OCI-LY1 (cell line): ENCODE measurements at regions not wholly inside any gene's neighbourhood (a gene's known extent, or its start where the extent isn't known, plus 50 kb on each side); places are given as distances from the start of the nearest gene placed in this dataset.

Source experiments
- H2AFZ ChIP-seq: fragments of 200-600 bp; sonication (generic), shearing (Covaris generic); 2 replicates; pipeline ENCODE4 v1.6.0; 2014; ENCODE audit warnings: antibody characterized with exemption, mild to moderate bottlenecking, low read length
- H3F3A ChIP-seq: fragments of 200-600 bp; sonication (generic), shearing (Covaris generic); 2 replicates; pipeline ENCODE4 v1.6.0; 2014; ENCODE audit warnings: mild to moderate bottlenecking, antibody characterized with exemption, low read length, moderate library complexity; ENCODE audit not compliant: insufficient read depth
- H3K27ac ChIP-seq: fragments of 200-600 bp; sonication (generic); 2 replicates; pipeline ENCODE4 v1.5.1; 2014; ENCODE audit warnings: low read length, mixed run types, mild to moderate bottlenecking, low read depth; ENCODE audit not compliant: poor library complexity, severe bottlenecking
- H3K27me3 ChIP-seq: fragments of 200-600 bp; sonication (generic); 2 replicates; pipeline ENCODE4 v1.6.0; 2014; ENCODE audit warnings: antibody characterized with exemption, mild to moderate bottlenecking, low read length, moderate library complexity; ENCODE audit not compliant: insufficient read depth
- H3K36me3 ChIP-seq: fragments of 200-600 bp; sonication (generic); 2 replicates; pipeline ENCODE4 v1.6.1; 2014; ENCODE audit warnings: mild to moderate bottlenecking, antibody characterized with exemption, low read length, moderate library complexity, mixed read lengths; ENCODE audit not compliant: insufficient read depth
- H3K4me1 ChIP-seq: fragments of 200-600 bp; sonication (generic); 2 replicates; pipeline ENCODE4 v1.5.1; 2014; ENCODE audit warnings: mild to moderate bottlenecking, low read length, moderate library complexity; ENCODE audit not compliant: insufficient read depth, severe bottlenecking
- H3K4me2 ChIP-seq: fragments of 200-600 bp; sonication (generic), shearing (Covaris generic); 2 replicates; pipeline ENCODE4 v1.6.1; 2014; ENCODE audit warnings: low read length
- H3K4me3 ChIP-seq: fragments of 200-600 bp; sonication (generic); 2 replicates; pipeline ENCODE4 v1.5.1; 2014; ENCODE audit warnings: low read length, low read depth, mild to moderate bottlenecking, mixed read lengths; ENCODE audit not compliant: poor library complexity, severe bottlenecking
- H3K79me2 ChIP-seq: fragments of 200-600 bp; shearing (Covaris generic); 2 replicates; pipeline ENCODE4 v1.6.1; 2016; ENCODE audit warnings: mixed run types, low read length, mixed read lengths; ENCODE audit not compliant: insufficient read depth
- H3K9ac ChIP-seq: fragments of 200-600 bp; sonication (generic), shearing (Covaris generic); 2 replicates; pipeline ENCODE4 v1.6.1; 2014; ENCODE audit warnings: mild to moderate bottlenecking, low read length, mixed read lengths
- H3K9me2 ChIP-seq: fragments of 200-600 bp; sonication (generic), shearing (Covaris generic); 2 replicates; pipeline ENCODE4 v1.6.1; 2014; ENCODE audit warnings: low read depth, mild to moderate bottlenecking, low read length, mixed read lengths
- H3K9me3 ChIP-seq: fragments of 200-600 bp; shearing (Covaris generic); 2 replicates; pipeline ENCODE4 v1.6.1; 2014; ENCODE audit warnings: low read length, mixed read lengths
- H4K20me1 ChIP-seq: fragments of 200-600 bp; sonication (generic), shearing (Covaris generic); 2 replicates; pipeline ENCODE4 v1.6.0; 2016; ENCODE audit warnings: mild to moderate bottlenecking, low read length; ENCODE audit not compliant: insufficient read depth
- EZH2 ChIP-seq: fragments of 200-600 bp; sonication (generic), shearing (Covaris generic); IDR thresholded peaks from 2 replicates; pipeline ENCODE4 v1.8.0; 2017; ENCODE audit warnings: borderline replicate concordance, mixed run types, mild to moderate bottlenecking, antibody characterized with exemption, low read length, moderate library complexity, mixed read lengths
- TF ChIP-seq, protein P1 (sequence below): fragments of 200-600 bp; sonication (generic), shearing (Covaris generic); IDR thresholded peaks from 2 replicates; pipeline ENCODE4 v1.5.1; 2017; ENCODE audit warnings: mild to moderate bottlenecking, antibody characterized with exemption, low read length, moderate library complexity, mixed read lengths

DNA sequence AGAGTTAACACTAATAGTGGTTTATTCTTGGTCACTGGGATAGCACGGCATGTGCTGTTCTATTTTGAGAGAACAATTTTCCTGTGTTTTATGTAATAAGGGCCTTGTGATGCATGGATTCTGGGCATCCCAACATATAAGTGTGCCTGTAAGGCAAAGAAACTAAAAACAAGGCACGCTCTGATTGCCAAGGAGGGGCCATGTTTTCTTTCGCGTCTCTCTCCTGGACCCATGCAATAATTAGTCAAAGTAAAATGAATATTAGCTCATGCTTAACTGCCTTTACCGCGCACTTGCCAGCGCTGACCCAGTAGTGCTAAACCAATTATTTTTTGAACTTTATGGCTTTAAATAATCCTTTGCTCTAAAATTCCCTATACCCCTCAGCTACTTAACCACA lies 140.9 kb downstream of the PSAT1 start:
- TF ChIP-seq, protein P1, sequence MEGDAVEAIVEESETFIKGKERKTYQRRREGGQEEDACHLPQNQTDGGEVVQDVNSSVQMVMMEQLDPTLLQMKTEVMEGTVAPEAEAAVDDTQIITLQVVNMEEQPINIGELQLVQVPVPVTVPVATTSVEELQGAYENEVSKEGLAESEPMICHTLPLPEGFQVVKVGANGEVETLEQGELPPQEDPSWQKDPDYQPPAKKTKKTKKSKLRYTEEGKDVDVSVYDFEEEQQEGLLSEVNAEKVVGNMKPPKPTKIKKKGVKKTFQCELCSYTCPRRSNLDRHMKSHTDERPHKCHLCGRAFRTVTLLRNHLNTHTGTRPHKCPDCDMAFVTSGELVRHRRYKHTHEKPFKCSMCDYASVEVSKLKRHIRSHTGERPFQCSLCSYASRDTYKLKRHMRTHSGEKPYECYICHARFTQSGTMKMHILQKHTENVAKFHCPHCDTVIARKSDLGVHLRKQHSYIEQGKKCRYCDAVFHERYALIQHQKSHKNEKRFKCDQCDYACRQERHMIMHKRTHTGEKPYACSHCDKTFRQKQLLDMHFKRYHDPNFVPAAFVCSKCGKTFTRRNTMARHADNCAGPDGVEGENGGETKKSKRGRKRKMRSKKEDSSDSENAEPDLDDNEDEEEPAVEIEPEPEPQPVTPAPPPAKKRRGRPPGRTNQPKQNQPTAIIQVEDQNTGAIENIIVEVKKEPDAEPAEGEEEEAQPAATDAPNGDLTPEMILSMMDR, result no peak
- TF ChIP-seq EZH2, result no peak
- Histone ChIP-seq H3K9me3 (no peaks in the 10 kb centered on the region), H3K27ac (no peak overlapping the region), H3K4me3 (no peak overlapping the region), H3K4me2 (no peak overlapping the region), H3K4me1 (no peaks in the 10 kb centered on the region), H3K9me2 (no peaks in the 10 kb centered on the region), H3F3A (no peaks in the 10 kb centered on the region), H3K36me3 (no peaks in the 10 kb centered on the region), H3K27me3 (no peaks in the 10 kb centered on the region), H3K9ac (no peak overlapping the region), H3K79me2 (no peaks in the 10 kb centered on the region), H2AFZ (no peak overlapping the region), H4K20me1 (no peaks in the 10 kb centered on the region)

DNA sequence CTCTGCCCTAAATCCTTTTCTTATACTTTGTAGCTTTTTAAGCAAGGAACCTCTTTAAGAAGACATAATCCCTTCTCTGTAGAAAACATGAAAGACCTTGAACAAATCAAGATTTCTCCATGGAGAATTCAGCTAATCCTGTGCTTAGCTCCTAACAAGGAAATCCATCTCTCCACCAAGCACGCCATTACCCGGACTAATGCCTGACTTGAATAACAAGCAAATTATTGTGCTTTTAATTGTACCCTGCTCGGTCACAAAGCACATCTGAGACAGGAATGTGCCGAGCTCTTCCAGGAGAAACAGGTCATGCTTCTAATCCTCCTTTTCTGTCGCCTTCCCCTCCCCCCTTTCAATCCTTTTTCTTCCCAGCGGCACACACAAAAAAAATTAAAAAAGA lies 141.3 kb downstream of the PSAT1 start:
- no peak overlapping the region for H3K9ac ChIP-seq
- H3K4me1 ChIP-seq, result no peaks in the 10 kb centered on the region
- no peaks in the 10 kb centered on the region for H3K36me3 ChIP-seq
- no peaks in the 10 kb centered on the region for H3K27me3 ChIP-seq
- H3K79me2 ChIP-seq, result no peaks in the 10 kb centered on the region
- H3K9me3 ChIP-seq, result no peaks in the 10 kb centered on the region
- H4K20me1 ChIP-seq, result no peaks in the 10 kb centered on the region
- TF ChIP-seq, protein P1, result no peak
- no peak for TF ChIP-seq EZH2
- H3K4me2 ChIP-seq, result no peak overlapping the region
- H3K27ac ChIP-seq, result no peak overlapping the region
- H3K4me3 ChIP-seq, result no peak overlapping the region
- H3K9me2 ChIP-seq, result no peaks in the 10 kb centered on the region
- H3F3A ChIP-seq, result no peaks in the 10 kb centered on the region
- no peak overlapping the region for H2AFZ ChIP-seq

GRCh38 chr9:78438780-78439179 lies 141.9 kb downstream of the PSAT1 start:
- H3K36me3 ChIP-seq, result no peaks in the 10 kb centered on the region
- no peak overlapping the region for H3K4me3 ChIP-seq
- no peak overlapping the region for H3K4me2 ChIP-seq
- no peaks in the 10 kb centered on the region for H3F3A ChIP-seq
- H3K27me3 ChIP-seq, result no peaks in the 10 kb centered on the region
- H3K4me1 ChIP-seq, result no peaks in the 10 kb centered on the region
- no peak overlapping the region for H3K27ac ChIP-seq
- H3K9ac ChIP-seq, result no peak overlapping the region
- H3K9me3 ChIP-seq, result no peaks in the 10 kb centered on the region
- no peaks in the 10 kb centered on the region for H3K79me2 ChIP-seq
- H3K9me2 ChIP-seq, result no peaks in the 10 kb centered on the region
- TF ChIP-seq, protein P1, result no peak
- TF ChIP-seq EZH2, result no peak
- H4K20me1 ChIP-seq, result no peaks in the 10 kb centered on the region
- H2AFZ ChIP-seq, result no peak overlapping the region
